ENCODE measurements at regions not wholly inside any gene's neighbourhood (a gene's known extent, or its start where the extent isn't known, plus 50 kb on each side); places are given as distances from the start of the nearest gene placed in this dataset.

GRCh38 chr4:18937080-18937479 lies 915.5 kb upstream of the LCORL start:
- DNase-seq (ENCODE audit: low spot score) (no peak), ATAC-seq (no peak)

DNA sequence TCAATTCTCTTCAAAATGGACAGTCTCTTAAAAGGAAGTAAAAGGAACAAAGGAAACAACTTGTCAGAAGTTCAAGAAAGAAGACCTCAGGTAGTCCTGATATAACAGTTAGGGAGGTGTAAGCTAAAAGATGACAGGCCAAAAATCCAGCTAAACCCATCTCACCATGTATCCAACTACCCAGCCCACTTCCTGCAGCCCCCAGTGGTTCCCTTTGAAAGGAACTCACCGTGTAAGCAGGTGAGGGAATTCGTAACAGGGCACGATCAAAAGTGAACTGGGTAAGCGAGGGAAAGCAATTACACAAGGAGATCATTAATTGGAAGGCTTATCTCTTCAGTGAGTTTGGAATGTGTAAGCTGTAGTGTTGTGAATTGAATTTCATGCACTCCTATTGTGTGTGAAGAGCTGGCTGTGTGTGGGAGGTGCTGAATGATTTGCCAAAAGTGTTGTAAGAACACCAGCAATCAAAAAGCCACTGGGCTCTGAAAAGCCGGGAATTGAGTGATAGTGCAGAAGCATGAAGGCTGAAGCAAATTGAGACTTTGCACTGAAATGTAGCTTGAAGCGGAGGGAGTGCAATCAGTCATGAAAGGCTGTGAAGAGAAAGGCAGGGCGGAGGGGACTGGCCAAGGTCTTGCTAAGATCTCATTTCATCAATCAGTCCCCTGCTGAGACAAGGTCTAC lies 914.2 kb upstream of the LCORL start:
- no peak for DNase-seq (ENCODE audit: low spot score)
- no peak for ATAC-seq

GRCh38 chr4:18934197-18934596 lies 912.6 kb upstream of the LCORL start:
- ATAC-seq (peak; percentile 25), DNase-seq (ENCODE audit: low spot score) (no peak)

DNA sequence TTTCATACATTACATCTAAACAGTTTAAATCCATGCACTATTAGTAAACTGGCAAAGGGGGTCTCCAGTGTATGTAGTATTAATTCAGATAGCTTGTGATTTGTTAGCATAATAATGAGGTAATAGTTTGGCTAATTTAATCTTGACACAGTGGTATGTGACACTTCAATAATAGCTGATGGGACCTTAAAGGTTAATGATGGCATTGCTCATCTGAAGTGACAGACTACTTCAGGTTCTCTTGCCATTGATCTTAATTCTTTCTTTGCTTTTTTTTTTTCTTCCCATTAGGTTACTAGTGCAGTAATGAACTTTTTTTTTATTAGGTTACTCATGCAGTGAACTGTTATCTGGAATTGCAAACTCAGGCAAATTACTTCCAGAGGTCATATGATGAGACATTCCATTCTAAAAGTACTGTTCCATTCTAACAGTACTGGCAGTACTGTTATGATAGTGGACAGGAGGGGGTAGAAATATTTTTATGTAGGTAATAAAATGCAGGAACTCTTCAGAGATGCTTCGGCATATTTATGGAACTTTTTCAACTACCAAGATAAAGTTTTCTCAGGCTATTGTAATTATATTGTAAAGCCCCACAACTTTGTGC lies 911.3 kb upstream of the LCORL start:
- no peak for DNase-seq (ENCODE audit: low spot score)
- no peak for ATAC-seq

DNA sequence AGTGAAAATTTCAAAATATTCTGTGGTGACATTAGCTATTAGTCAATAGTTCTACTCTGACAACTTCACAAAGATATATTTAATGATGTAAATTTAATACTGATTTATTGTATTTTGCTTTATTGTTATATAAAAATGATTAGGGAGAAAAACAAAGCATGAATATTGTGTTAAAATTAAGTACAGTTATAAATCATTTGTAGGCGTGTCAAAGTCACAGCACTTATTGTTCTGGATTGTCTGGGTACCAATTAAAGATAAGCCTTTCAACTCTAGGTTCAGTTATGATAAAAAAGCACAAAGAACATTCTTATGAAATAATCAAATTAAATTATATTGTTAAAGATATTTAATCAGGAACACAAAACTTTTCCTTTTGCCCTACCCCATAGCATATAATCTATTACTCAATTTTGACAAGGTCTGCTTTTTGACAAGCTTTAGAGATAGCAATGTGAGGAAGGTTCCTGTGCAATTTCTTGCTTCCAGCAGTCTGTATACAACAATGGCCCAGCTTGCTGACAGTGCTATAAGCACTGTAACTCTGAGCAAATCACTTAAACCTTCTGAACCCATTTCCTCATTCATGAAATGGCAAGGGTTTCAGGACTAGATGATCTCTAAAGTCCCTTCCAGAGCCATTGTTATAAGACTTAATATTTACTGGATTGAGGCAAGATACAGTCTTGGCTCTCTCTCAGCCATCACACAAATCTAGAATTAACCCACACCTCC lies 910.3 kb upstream of the LCORL start:
- ATAC-seq (peak; percentile 53), DNase-seq (ENCODE audit: low spot score) (no peak)

DNA sequence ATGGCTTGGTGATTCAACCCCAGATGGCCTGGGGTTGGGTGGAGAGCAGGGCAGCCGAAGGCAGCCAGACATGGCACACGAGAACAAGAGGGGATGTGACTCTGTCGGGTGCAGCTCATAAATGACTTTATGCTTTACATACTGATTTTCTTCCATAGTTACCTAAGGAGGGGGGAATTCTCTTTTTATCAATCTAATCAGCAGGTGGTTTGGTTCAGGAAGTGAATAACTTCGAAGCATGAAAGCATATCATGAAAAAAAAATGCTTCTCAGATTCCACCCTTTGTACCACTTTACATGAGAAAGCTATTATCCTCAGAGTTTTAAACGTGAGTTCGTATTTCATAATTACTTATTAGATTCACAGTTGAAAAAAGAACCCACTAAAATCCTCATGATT lies 908.9 kb upstream of the LCORL start:
- ATAC-seq (no peak), DNase-seq (ENCODE audit: low spot score) (no peak)

- no peak for DNase-seq (ENCODE audit: low spot score)
- no peak for ATAC-seq
Observed at GRCh38 chr4:18923496-18924161, 902.1 kb upstream of the LCORL start.

- DNase-seq (ENCODE audit: low spot score) (no peak), ATAC-seq (no peak)
Observed at GRCh38 chr4:18917689-18918088, 896.1 kb upstream of the LCORL start.

DNA sequence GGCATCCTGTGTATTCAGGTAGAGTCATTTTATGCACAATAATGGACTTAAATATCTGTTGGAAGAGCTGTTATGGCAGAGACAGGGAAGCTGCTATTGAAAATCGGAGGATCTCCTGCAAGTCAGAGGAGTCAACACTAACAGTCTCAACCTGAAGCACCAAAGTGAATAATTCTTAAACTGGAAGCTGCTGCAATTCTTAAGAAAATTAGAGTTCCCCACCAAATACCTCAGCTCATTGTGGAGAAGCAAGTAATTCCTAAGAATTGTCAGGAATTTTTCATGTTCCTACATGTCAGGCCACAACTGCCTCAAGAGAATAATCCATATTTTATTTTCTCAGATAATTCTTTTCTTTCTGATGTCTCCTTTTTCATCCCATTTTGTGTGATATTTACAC lies 892.6 kb upstream of the LCORL start:
- no peak for ATAC-seq

DNA sequence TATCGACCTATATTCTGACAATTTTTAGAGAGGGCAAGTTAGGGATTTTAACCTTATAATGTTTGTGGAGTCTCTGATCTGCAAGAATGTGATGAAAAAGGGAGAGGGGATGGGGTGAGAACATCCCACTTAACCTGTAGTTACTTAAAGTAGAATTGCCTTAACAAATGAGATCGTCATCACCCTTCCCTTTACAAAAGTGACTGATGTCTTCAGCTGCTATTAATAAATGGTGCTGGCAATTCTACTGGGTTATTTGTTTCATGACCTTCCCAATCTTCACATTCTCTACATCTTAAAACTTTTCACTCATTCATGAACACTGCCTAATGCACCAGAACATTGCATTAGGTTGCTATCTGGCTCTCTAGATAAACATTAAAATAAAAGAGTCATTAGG lies 873.4 kb upstream of the LCORL start:
- ATAC-seq, result no peak
- no peak for DNase-seq (ENCODE audit: low spot score)

More for the DNA sequence above, 892.6 kb upstream of the LCORL start:
- DNase-seq (ENCODE audit: low spot score), result no peak

DNA sequence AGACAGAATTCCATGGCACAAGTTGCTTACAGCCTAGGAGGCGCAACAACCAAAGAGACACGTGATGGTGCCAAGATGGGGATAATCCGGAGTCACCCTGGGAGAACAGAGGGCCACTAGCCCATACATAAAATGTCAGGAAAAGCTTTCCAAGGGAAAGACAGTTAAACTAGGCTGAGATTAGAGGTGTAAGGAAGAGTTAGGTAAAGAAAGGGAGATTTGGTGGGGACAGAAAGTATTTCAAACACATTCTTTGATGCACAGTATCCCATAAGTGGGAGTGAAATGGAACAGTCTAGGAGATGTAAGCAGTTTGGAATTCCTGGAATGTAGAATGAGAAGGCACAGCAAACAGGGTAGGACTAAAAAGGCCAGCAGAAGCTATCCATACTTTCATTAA lies 860.9 kb upstream of the LCORL start:
- no peak for DNase-seq (ENCODE audit: low spot score)
- no peak for ATAC-seq

- no peak for ATAC-seq
Observed at GRCh38 chr4:18881556-18881955, 860.0 kb upstream of the LCORL start.

GRCh38 chr4:18880871-18881270 lies 859.3 kb upstream of the LCORL start:
- DNase-seq (ENCODE audit: low spot score) (no peak), ATAC-seq (no peak)

More at GRCh38 chr4:18881556-18881955, 860.0 kb upstream of the LCORL start:
- DNase-seq (ENCODE audit: low spot score), result no peak

- DNase-seq (ENCODE audit: low spot score), result no peak
- no peak for ATAC-seq
Observed at GRCh38 chr4:18878561-18878960, 857.0 kb upstream of the LCORL start.

GRCh38 chr4:18869166-18869565 lies 847.6 kb upstream of the LCORL start:
- DNase-seq (ENCODE audit: low spot score) (no peak), ATAC-seq (no peak)

GRCh38 chr4:18860836-18861530 lies 839.4 kb upstream of the LCORL start:
- ATAC-seq, result no peak
- no peak for DNase-seq (ENCODE audit: low spot score)

- DNase-seq (ENCODE audit: low spot score) (no peak), ATAC-seq (no peak)
Observed at GRCh38 chr4:18859468-18859867, 837.9 kb upstream of the LCORL start.

GRCh38 chr4:18858229-18858922 lies 836.8 kb upstream of the LCORL start:
- DNase-seq (ENCODE audit: low spot score), result no peak
- ATAC-seq, result no peak

GRCh38 chr4:18850867-18851266 lies 829.3 kb upstream of the LCORL start:
- no peak for ATAC-seq
- no peak for DNase-seq (ENCODE audit: low spot score)

DNA sequence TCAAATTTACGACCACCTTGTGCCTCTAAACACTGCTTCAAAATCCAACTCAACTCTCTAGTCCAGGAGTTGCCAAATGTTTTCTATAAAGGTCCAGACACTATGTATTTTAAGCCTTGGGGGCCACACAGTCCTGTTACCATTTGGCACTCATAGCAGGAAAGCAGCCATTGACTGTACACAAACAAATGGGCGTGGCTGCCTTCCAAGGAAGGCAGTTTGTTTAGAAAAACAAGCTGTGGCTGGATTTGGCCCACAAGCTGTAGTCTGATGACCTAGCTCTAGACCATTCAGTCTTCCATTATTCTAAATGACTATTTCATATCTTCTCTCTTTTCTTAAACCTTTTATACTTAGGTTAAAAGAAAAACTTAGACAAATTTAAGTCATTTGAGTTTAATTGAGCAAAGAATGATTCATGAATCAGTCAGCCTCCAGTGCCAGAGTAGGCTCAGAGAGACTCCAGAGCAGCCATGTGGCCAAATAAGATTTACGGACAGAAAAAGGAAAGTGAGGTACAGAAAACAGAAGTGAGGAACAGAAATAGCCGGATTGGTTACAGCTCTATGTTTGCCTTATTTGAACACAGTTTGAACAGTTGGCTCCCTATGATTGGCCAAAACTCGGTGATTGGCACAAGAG lies 825.8 kb upstream of the LCORL start:
- ATAC-seq (no peak), DNase-seq (ENCODE audit: low spot score) (no peak)

Measured in left lobe of liver (tissue), 2 donors.